ENCODE measurements at regions not wholly inside any gene's neighbourhood (a gene's known extent, or its start where the extent isn't known, plus 50 kb on each side); places are given as distances from the start of the nearest gene placed in this dataset.
"Not testable (repeated sequence)": the region's sequence is repeated elsewhere in the genome, so short reads cannot be mapped to it uniquely, and the experiment has no call there.

- DNase-seq, result no peak
- CTCF ChIA-PET, result no interaction called here
- no peak overlapping the region for H3K4me3 Mint-ChIP-seq
These were observed 56.2 kb upstream of the LRRTM4 start for GRCh38 chr2:77578354-77578753.

GRCh38 chr2:77579076-77579769 lies 57.0 kb upstream of the LRRTM4 start:
- H3K27ac Mint-ChIP-seq, result no peak overlapping the region
- H3K4me1 Mint-ChIP-seq, result no peaks in the 10 kb centered on the region
- H3K4me3 Mint-ChIP-seq, result no peak overlapping the region
- no peaks in the 10 kb centered on the region for H3K27me3 Mint-ChIP-seq
- H3K36me3 Mint-ChIP-seq, result no peaks in the 10 kb centered on the region
- H3K9me3 Mint-ChIP-seq, result peaks cover 14% of the 10 kb centered on the region
- no peak for DNase-seq
- CTCF ChIA-PET, result no interaction called here

More at GRCh38 chr2:77578354-77578753, 56.2 kb upstream of the LRRTM4 start:
- no peaks in the 10 kb centered on the region for H3K27me3 Mint-ChIP-seq
- H3K27ac Mint-ChIP-seq, result no peak overlapping the region
- H3K36me3 Mint-ChIP-seq, result no peaks in the 10 kb centered on the region
- H3K9me3 Mint-ChIP-seq, result peaks cover 8% of the 10 kb centered on the region
- no peaks in the 10 kb centered on the region for H3K4me1 Mint-ChIP-seq

DNA sequence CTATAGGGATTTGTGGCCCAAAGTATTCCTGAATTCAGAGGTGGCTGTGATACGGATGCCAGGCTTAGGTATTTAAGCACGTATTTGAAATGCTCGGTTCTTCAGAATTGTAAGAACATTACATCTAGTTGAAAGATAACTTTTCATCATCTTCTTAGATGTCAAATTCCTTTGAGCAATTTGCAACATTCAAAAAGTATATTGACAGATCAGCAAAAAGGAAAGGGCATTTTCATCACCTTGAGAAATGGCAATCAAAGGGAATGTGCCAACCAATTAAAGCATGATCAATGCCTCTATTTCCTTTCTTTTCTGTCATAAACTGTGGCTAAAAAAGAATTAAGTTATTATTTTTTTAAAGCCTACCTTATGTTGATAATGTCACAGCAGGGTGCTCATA lies 66.3 kb upstream of the LRRTM4 start:
- no peak for DNase-seq
- Mint-ChIP-seq H3K36me3 (no peaks in the 10 kb centered on the region), H3K4me1 (no peaks in the 10 kb centered on the region), H3K9me3 (peaks cover 24% of the 10 kb centered on the region), H3K27ac (no peak overlapping the region), H3K27me3 (no peaks in the 10 kb centered on the region), H3K4me3 (no peak overlapping the region)
- CTCF ChIA-PET, result no interaction called here

GRCh38 chr2:77590298-77590917 lies 68.2 kb upstream of the LRRTM4 start:
- CTCF ChIA-PET, result no interaction called here
- no peak overlapping the region for H3K4me3 Mint-ChIP-seq
- no peaks in the 10 kb centered on the region for H3K4me1 Mint-ChIP-seq
- H3K36me3 Mint-ChIP-seq, result no peaks in the 10 kb centered on the region
- DNase-seq, result no peak
- no peak overlapping the region for H3K27ac Mint-ChIP-seq
- H3K27me3 Mint-ChIP-seq, result no peaks in the 10 kb centered on the region
- H3K9me3 Mint-ChIP-seq, result peaks cover 20% of the 10 kb centered on the region

- H3K4me3 Mint-ChIP-seq, H3K27me3 Mint-ChIP-seq, H3K36me3 Mint-ChIP-seq, H3K4me1 Mint-ChIP-seq, DNase-seq, CTCF ChIA-PET: not testable (repeated sequence)
- H3K9me3 Mint-ChIP-seq, result peaks cover 17% of the 10 kb centered on the region
- H3K27ac Mint-ChIP-seq, result peak overlapping the region; percentile 37
These were observed 70.8 kb upstream of the LRRTM4 start for GRCh38 chr2:77592955-77593354.

GRCh38 chr2:77602771-77603170 lies 80.6 kb upstream of the LRRTM4 start:
- no peaks in the 10 kb centered on the region for H3K4me1 Mint-ChIP-seq
- CTCF ChIA-PET, result no interaction called here
- H3K4me3 Mint-ChIP-seq, result no peak overlapping the region
- H3K27me3 Mint-ChIP-seq, result no peaks in the 10 kb centered on the region
- H3K36me3 Mint-ChIP-seq, result no peaks in the 10 kb centered on the region
- H3K27ac Mint-ChIP-seq, result no peak overlapping the region
- no peak for DNase-seq
- H3K9me3 Mint-ChIP-seq, result peaks cover 8% of the 10 kb centered on the region

GRCh38 chr2:77604953-77605929 lies 83.1 kb upstream of the LRRTM4 start:
- no peak for DNase-seq
- Mint-ChIP-seq H3K9me3 (peaks cover 12% of the 10 kb centered on the region), H3K27me3 (no peaks in the 10 kb centered on the region), H3K4me3 (no peak overlapping the region), H3K4me1 (no peaks in the 10 kb centered on the region), H3K36me3 (no peaks in the 10 kb centered on the region), H3K27ac (no peak overlapping the region)
- CTCF ChIA-PET, result no interaction called here

DNA sequence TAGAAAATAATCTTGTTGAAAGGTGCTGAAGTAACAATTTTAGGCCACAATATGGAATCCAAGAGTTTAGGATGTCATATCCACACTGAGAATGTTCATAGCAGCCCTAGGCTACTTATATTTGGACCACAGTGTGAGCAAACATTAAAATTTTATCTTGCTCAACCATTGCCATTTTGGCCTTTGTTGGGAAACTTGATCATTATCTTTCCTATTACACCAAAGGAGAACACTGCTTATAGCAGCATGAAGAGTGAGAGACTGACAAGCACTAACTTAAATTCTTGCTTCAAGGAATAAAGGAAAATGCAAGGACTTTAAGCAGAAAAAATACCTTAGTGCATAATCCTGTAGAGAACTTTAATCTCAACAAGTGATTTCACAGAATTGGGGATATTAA lies 86.3 kb upstream of the LRRTM4 start:
- DNase-seq, result no peak
- H3K27ac Mint-ChIP-seq, result no peak overlapping the region
- H3K9me3 Mint-ChIP-seq, result peaks cover 24% of the 10 kb centered on the region
- CTCF ChIA-PET, result no interaction called here
- no peaks in the 10 kb centered on the region for H3K4me1 Mint-ChIP-seq
- H3K27me3 Mint-ChIP-seq, result no peaks in the 10 kb centered on the region
- H3K36me3 Mint-ChIP-seq, result no peaks in the 10 kb centered on the region
- no peak overlapping the region for H3K4me3 Mint-ChIP-seq

- no peaks in the 10 kb centered on the region for H3K27me3 Mint-ChIP-seq
These were observed 107.4 kb upstream of the LRRTM4 start for GRCh38 chr2:77629539-77629938.

GRCh38 chr2:77631007-77631406 lies 108.8 kb upstream of the LRRTM4 start:
- peaks cover 14% of the 10 kb centered on the region for H3K9me3 Mint-ChIP-seq
- CTCF ChIA-PET, result no interaction called here
- H3K27ac Mint-ChIP-seq, result no peak overlapping the region
- no peak overlapping the region for H3K4me3 Mint-ChIP-seq
- no peaks in the 10 kb centered on the region for H3K27me3 Mint-ChIP-seq
- no peaks in the 10 kb centered on the region for H3K36me3 Mint-ChIP-seq
- no peaks in the 10 kb centered on the region for H3K4me1 Mint-ChIP-seq
- DNase-seq, result no peak

More at GRCh38 chr2:77629539-77629938, 107.4 kb upstream of the LRRTM4 start:
- no peaks in the 10 kb centered on the region for H3K4me1 Mint-ChIP-seq
- DNase-seq, result no peak
- H3K27ac Mint-ChIP-seq, result no peak overlapping the region
- CTCF ChIA-PET, result no interaction called here
- no peaks in the 10 kb centered on the region for H3K36me3 Mint-ChIP-seq
- H3K4me3 Mint-ChIP-seq, result no peak overlapping the region
- H3K9me3 Mint-ChIP-seq, result peaks cover 14% of the 10 kb centered on the region

- Mint-ChIP-seq H3K4me1 (no peaks in the 10 kb centered on the region), H3K4me3 (no peak overlapping the region), H3K9me3 (peaks cover 18% of the 10 kb centered on the region), H3K36me3 (no peaks in the 10 kb centered on the region), H3K27me3 (no peaks in the 10 kb centered on the region), H3K27ac (no peak overlapping the region)
- no peak for DNase-seq
- CTCF ChIA-PET, result no interaction called here
These were observed 111.4 kb upstream of the LRRTM4 start for GRCh38 chr2:77633601-77634000.

DNA sequence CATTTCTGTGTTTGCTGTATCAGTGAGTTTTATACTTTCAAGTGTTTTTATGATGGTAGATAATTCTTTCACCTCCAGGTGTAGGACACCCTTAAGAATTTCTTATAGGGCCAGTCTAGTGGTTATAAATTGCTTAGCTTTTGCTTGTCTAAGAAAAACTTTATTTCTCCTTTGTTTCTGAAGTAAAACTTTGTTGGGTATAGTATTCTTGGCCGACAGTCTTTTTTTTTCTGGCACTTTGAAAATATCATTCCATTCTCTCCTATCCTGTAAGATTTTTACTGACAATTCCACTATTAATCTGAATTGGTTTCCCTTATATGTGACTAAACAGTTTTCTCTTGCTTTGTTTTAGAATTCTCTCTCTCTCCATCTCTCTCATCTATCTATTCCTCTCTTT lies 118.7 kb upstream of the LRRTM4 start:
- H3K9me3 Mint-ChIP-seq, result peaks cover 19% of the 10 kb centered on the region

DNA sequence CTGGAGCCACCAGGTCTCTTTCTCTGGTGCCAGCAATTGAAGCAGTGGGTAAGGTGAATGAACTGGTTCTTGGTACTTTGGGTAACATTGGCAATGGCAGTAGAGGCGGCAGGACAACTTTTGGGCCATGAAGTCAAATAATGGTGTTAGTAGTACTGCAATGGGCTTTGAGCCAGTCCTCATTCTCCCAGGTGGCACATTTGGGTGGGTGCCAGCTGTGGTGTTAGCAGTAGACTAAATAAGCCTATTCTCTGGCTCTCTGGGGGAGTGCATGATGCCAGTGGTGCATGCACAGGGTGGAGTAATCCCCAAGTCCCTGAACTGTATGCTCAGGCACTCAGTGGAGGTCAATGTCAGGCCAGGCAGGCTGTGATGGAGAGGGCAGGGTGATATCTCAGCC lies 120.2 kb upstream of the LRRTM4 start:
- Mint-ChIP-seq H3K27ac (no peak overlapping the region), H3K4me1 (no peaks in the 10 kb centered on the region), H3K36me3 (no peaks in the 10 kb centered on the region), H3K4me3 (no peak overlapping the region), H3K9me3 (peaks cover 14% of the 10 kb centered on the region), H3K27me3 (no peaks in the 10 kb centered on the region)
- no peak for DNase-seq
- CTCF ChIA-PET, result no interaction called here

More for the DNA sequence above, 118.7 kb upstream of the LRRTM4 start:
- no peak overlapping the region for H3K4me3 Mint-ChIP-seq
- CTCF ChIA-PET, result interaction anchor here (1.0 kb wide), 1 partner anchor 11 kb away, joined by 3 read pairs; no protein-coding TSS in a partner anchor
- H3K4me1 Mint-ChIP-seq, result no peaks in the 10 kb centered on the region
- no peak for DNase-seq
- no peak overlapping the region for H3K27ac Mint-ChIP-seq
- H3K36me3 Mint-ChIP-seq, result no peaks in the 10 kb centered on the region
- H3K27me3 Mint-ChIP-seq, result no peaks in the 10 kb centered on the region

DNA sequence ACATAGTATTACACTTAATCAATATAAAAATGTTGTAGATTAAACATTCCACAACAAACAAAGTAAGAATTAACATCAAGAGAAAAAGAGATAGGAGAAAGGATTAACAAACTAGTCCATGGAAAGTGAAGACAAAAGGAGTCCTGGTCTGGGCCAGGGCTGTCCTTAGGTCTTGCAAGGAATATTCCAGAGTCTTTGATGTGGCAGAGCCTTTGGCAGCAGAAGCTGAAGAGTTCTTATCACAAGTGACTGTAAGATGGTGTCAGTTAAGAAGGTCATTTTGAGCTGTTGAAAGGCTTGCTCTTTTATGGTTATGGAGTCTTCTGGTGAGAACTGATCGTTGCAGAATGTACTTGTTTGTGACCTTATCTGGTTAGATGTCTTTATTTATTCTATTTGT lies 127.7 kb upstream of the LRRTM4 start:
- Mint-ChIP-seq H3K9me3 (peaks cover 3% of the 10 kb centered on the region), H3K4me3 (no peak overlapping the region), H3K36me3 (no peaks in the 10 kb centered on the region), H3K27me3 (no peaks in the 10 kb centered on the region), H3K27ac (no peak overlapping the region), H3K4me1 (no peaks in the 10 kb centered on the region)
- CTCF ChIA-PET, result no interaction called here
- no peak for DNase-seq

Measured in activated naive CD4-positive, alpha-beta T cell treated with anti-CD3 and anti-CD28 coated beads, Interleukin-2, amount 10 ng/mL, durations not matched to agents 7 days and 5 days (primary cell).